GM12865 (cell line): ENCODE measurements at regions not wholly inside any gene's neighbourhood (a gene's known extent, or its start where the extent isn't known, plus 50 kb on each side); places are given as distances from the start of the nearest gene placed in this dataset.
A peak's percentile ranks its signal among the peaks of the same experiment; 100 is the strongest.

Experiments used
- DNase-seq: peaks from one replicate; pipeline ENCODE4 v3.0.0; 2010; ENCODE audit warnings: low read depth
- H3K4me3 ChIP-seq: 2 replicates; pipeline ENCODE4 v1.5.1; 2011; ENCODE audit warnings: mild to moderate bottlenecking, low read depth, low read length, control low read depth
- CTCF ChIP-seq: IDR thresholded peaks from 2 replicates; pipeline ENCODE4 v1.5.1; 2011; ENCODE audit warnings: low read length, control low read depth, low read depth, inconsistent platforms; ENCODE audit not compliant: insufficient read depth; ENCODE audit errors: missing control alignments

GRCh38 chr6:23494367-23494766 is 631.6 kb upstream of the NRSN1 start:
- TF ChIP-seq CTCF = no peak
- H3K4me3 ChIP-seq = no peak overlapping the region
- no peak for DNase-seq

GRCh38 chr6:23498013-23498412 is 628.0 kb upstream of the NRSN1 start:
- no peak overlapping the region for H3K4me3 ChIP-seq
- no peak for TF ChIP-seq CTCF
- no peak for DNase-seq

GRCh38 chr6:23499549-23499948 is 626.5 kb upstream of the NRSN1 start:
- no peak for TF ChIP-seq CTCF
- H3K4me3 ChIP-seq = no peak overlapping the region
- DNase-seq = no peak

GRCh38 chr6:23503173-23503572 is 622.8 kb upstream of the NRSN1 start:
- no peak for TF ChIP-seq CTCF
- H3K4me3 ChIP-seq = no peak overlapping the region
- no peak for DNase-seq

- DNase-seq = no peak
- no peak overlapping the region for H3K4me3 ChIP-seq
- no peak for TF ChIP-seq CTCF
These were observed 621.0 kb upstream of the NRSN1 start for GRCh38 chr6:23505026-23505425.

- H3K4me3 ChIP-seq = no peak overlapping the region
- TF ChIP-seq CTCF = no peak
- peak; percentile 6 for DNase-seq
These were observed 615.1 kb upstream of the NRSN1 start for GRCh38 chr6:23510778-23511510.

GRCh38 chr6:23511817-23512216 is 614.2 kb upstream of the NRSN1 start:
- DNase-seq = no peak
- no peak overlapping the region for H3K4me3 ChIP-seq
- TF ChIP-seq CTCF = no peak
